Adrenal gland (tissue), 9 donors: ENCODE measurements at regions not wholly inside any gene's neighbourhood (a gene's known extent, or its start where the extent isn't known, plus 50 kb on each side); places are given as distances from the start of the nearest gene placed in this dataset.

ENCODE experiments used
- DNase-seq, 7 donors: peaks; one replicate each; pipeline ENCODE4 v3.0.0-alpha.2; 2019 to 2020
- H3K27ac ChIP-seq, 5 donors: fragments of 200-600 bp; sonication (generic) in 4 of 5; 1 replicate in 3 of 5; 2 replicates in 2 of 5; pipeline versions ENCODE4 v1.5.1 to v1.8.0; 2016 to 2020; ENCODE audit warnings: mild to moderate bottlenecking in 1 of 5
- H3K27me3 ChIP-seq: fragments of 200-600 bp; 2 replicates; pipeline ENCODE4 v1.8.0; 2021
- H3K36me3 ChIP-seq, 2 donors: fragments of 200-600 bp; replicated peaks in 1 of 2; 1 replicate in 1 of 2; 2 replicates in 1 of 2; pipeline versions ENCODE4 v1.5.1 to v1.8.0; 2018 to 2022
- H3K4me1 ChIP-seq, 2 donors: fragments of 200-600 bp; replicated peaks in 1 of 2; 1 replicate in 1 of 2; 2 replicates in 1 of 2; pipeline versions ENCODE4 v1.5.1 to v1.8.0; 2018 to 2021
- H3K4me3 ChIP-seq, 4 donors: fragments of 200-600 bp; sonication (generic) in 3 of 4; one replicate each; pipeline ENCODE4 v1.5.1; 2016 to 2018
- H3K9me3 ChIP-seq, 3 donors: fragments of 200-600 bp; sonication (generic) in 1 of 3; replicated peaks in 1 of 3; 1 replicate in 2 of 3; 2 replicates in 1 of 3; pipeline versions ENCODE4 v1.5.1 to v1.8.0; 2016 to 2021
- CTCF ChIP-seq, 6 experiments: fragments of 450-650 bp in 4 of 6; fragments of 200-600 bp in 2 of 6; sonication (generic) in 1 of 6; IDR thresholded peaks; 1 replicate in 5 of 6; 2 replicates in 1 of 6; pipeline versions ENCODE4 v1.5.1 to v1.8.0; 2016 to 2021; ENCODE audit warnings: antibody characterized with exemption in 6 of 6, mild to moderate bottlenecking in 2 of 6, moderate library complexity in 1 of 6
- POLR2A ChIP-seq, 2 donors: fragments of 450-650 bp; IDR thresholded peaks; one replicate each; pipeline ENCODE4 v1.6.1; 2017; ENCODE audit warnings: antibody characterized with exemption in 2 of 2, mild to moderate bottlenecking in 2 of 2, moderate library complexity in 1 of 2
- WGBS, 4 donors: extraction: QIAGEN DNeasy Blood & Tissue Kit in 2 of 4; methylation state at CpG; one replicate each; pipeline versions ENCODE4 v1.1.5 to v1.1.7; 2013 to 2017; 5-methylcytosine and 5-hydroxymethylcytosine counted together
- intact Hi-C, 2 donors: fragments of 100-400 bp; cut with DNase I; formaldehyde crosslinking; loops; one replicate each; pipeline versions ENCODE4 v1.14.1 to v1.15.0; 2022 to 2023
- donor health status: healthy with polysubstance abuse.
- donor health status: Bipolar disorder and iron deficiency.
- donor health status: DM: yes; HTN: yes; CAD: no.
- donor health status: DM: no; HTN: no; CAD: no.
- donor health status: DM: no; HTN: no; CAD: no.

- Histone ChIP-seq H3K27ac (no peak overlapping the region), H3K4me1 (no peaks in the 10 kb centered on the region), H3K27me3 (no peaks in the 10 kb centered on the region), H3K36me3 (no peaks in the 10 kb centered on the region), H3K9me3 (no peaks in the 10 kb centered on the region), H3K4me3 (no peak overlapping the region)
- no peak for DNase-seq
- WGBS, 4 donors: 70 to 78% (median 76%) methylated on average over 2 of the region's 2 CpGs
- TF ChIP-seq CTCF (IDR thresholded peaks at IDR 0.05) (no peak), POLR2A (IDR thresholded peaks at IDR 0.05) (no peak)
- intact Hi-C loops: no loop called here
Observed at GRCh38 chr12:90619943-90620342, 335.0 kb downstream of the CCER1 start.

- no peaks in the 10 kb centered on the region for H3K9me3 ChIP-seq
- intact Hi-C loops: no loop called here
- no peaks in the 10 kb centered on the region for H3K4me1 ChIP-seq
- DNase-seq: no peak
- no peak overlapping the region for H3K4me3 ChIP-seq
- TF ChIP-seq POLR2A (IDR thresholded peaks at IDR 0.05): no peak
- no peak for TF ChIP-seq CTCF (IDR thresholded peaks at IDR 0.05)
- no peaks in the 10 kb centered on the region for H3K27me3 ChIP-seq
- H3K27ac ChIP-seq: no peak overlapping the region
- H3K36me3 ChIP-seq: no peaks in the 10 kb centered on the region
Observed at GRCh38 chr12:90618586-90618985, 336.4 kb downstream of the CCER1 start.

- Histone ChIP-seq H3K36me3 (no peaks in the 10 kb centered on the region), H3K27me3 (no peaks in the 10 kb centered on the region), H3K4me1 (no peaks in the 10 kb centered on the region), H3K27ac (no peak overlapping the region), H3K4me3 (no peak overlapping the region), H3K9me3 (no peaks in the 10 kb centered on the region)
- DNase-seq: no peak
- no peak for TF ChIP-seq CTCF (IDR thresholded peaks at IDR 0.05)
- TF ChIP-seq POLR2A (IDR thresholded peaks at IDR 0.05): no peak
- intact Hi-C loops: no loop called here
Observed at GRCh38 chr12:90611891-90612290, 343.1 kb downstream of the CCER1 start.

GRCh38 chr12:90611048-90611447 lies 343.9 kb downstream of the CCER1 start:
- H3K4me1 ChIP-seq: no peaks in the 10 kb centered on the region
- H3K36me3 ChIP-seq: no peaks in the 10 kb centered on the region
- no peak overlapping the region for H3K27ac ChIP-seq
- TF ChIP-seq POLR2A (IDR thresholded peaks at IDR 0.05) (no peak), CTCF (IDR thresholded peaks at IDR 0.05) (no peak)
- no peaks in the 10 kb centered on the region for H3K9me3 ChIP-seq
- intact Hi-C loops: no loop called here
- H3K27me3 ChIP-seq: no peaks in the 10 kb centered on the region
- DNase-seq: no peak
- no peak overlapping the region for H3K4me3 ChIP-seq
- WGBS, 4 donors: 51 to 76% (median 57%) methylated on average over 3 of the region's 3 CpGs
